H1 (cell line): ENCODE measurements at regions not wholly inside any gene's neighbourhood (a gene's known extent, or its start where the extent isn't known, plus 50 kb on each side); places are given as distances from the start of the nearest gene placed in this dataset.

Experiments used
- CTCF ChIA-PET: fragments of 300-600 bp; sonication (Branson Sonifier 250); formaldehyde crosslinking; loops from one replicate; lab custom pipeline; 2021; ENCODE audit not compliant: partially characterized antibody; lab: Charles Lee
- POLR2A ChIA-PET: fragments of 300-600 bp; sonication (Branson Sonifier 250); formaldehyde crosslinking; loops from one replicate; lab custom pipeline; 2021; ENCODE audit warnings: inconsistent platforms; ENCODE audit not compliant: partially characterized antibody; lab: Charles Lee
- DNase-seq, 2 experiments: peaks; one replicate each; pipeline versions ENCODE4 v3.0.0 to v3.0.0-alpha.2; 2010 to 2022; ENCODE audit warnings: low spot score in 2 of 2, low read depth in 1 of 2, mixed read lengths in 1 of 2
- FAIRE-seq: peaks from 2 replicates; lab custom pipeline; 2011; peaks lifted over from hg19 to GRCh38; lab: Jason Lieb, UNC
- H2AFZ ChIP-seq: 2 replicates; pipeline ENCODE4 v1.8.1; 2012; ENCODE audit warnings: low read length, inconsistent platforms
- H2AK5ac ChIP-seq: 2 replicates; pipeline ENCODE4 v1.6.1; 2013; ENCODE audit warnings: low read depth, low read length
- H2BK120ac ChIP-seq: replicated peaks from 2 replicates; pipeline ENCODE3; 2013; ENCODE audit warnings: low read depth, low read length, inconsistent platforms
- H2BK12ac ChIP-seq: 2 replicates; pipeline ENCODE4 v1.6.1; 2013; ENCODE audit warnings: low read depth, low read length
- H2BK15ac ChIP-seq: 2 replicates; pipeline ENCODE4 v1.6.1; 2013; ENCODE audit warnings: low read length
- H2BK20ac ChIP-seq: 2 replicates; pipeline ENCODE4 v1.6.1; 2013; ENCODE audit warnings: low read length
- H2BK5ac ChIP-seq: 2 replicates; pipeline ENCODE4 v1.6.1; 2013; ENCODE audit warnings: low read depth, low read length
- H3K14ac ChIP-seq: 2 replicates; pipeline ENCODE4 v1.6.1; 2013; ENCODE audit warnings: inconsistent platforms; ENCODE audit not compliant: insufficient read length
- H3K18ac ChIP-seq: 2 replicates; pipeline ENCODE4 v1.6.1; 2013; ENCODE audit warnings: low read length; ENCODE audit errors: extremely low read depth
- H3K23ac ChIP-seq: 2 replicates; pipeline ENCODE4 v1.6.1; 2013; ENCODE audit warnings: inconsistent platforms; ENCODE audit not compliant: insufficient read length
- H3K23me2 ChIP-seq: 2 replicates; pipeline ENCODE4 v1.6.1; 2013; ENCODE audit warnings: low read depth, low read length
- H3K27ac ChIP-seq: 2 replicates; pipeline ENCODE4 v1.6.1; 2011; ENCODE audit warnings: low read depth, low read length, inconsistent platforms
- H3K27me3 ChIP-seq, 4 experiments: replicated peaks in 1 of 4; 1 replicate in 1 of 4; 2 replicates in 3 of 4; pipeline versions ENCODE4 v1.6.1 to v1.8.1; 2011 to 2013; ENCODE audit warnings: low read length in 3 of 4, mild to moderate bottlenecking in 3 of 4, inconsistent platforms in 2 of 4, mixed read lengths in 2 of 4, moderate library complexity in 1 of 4; ENCODE audit not compliant: control insufficient read depth in 3 of 4, insufficient read depth in 3 of 4; ENCODE audit errors: extremely low read depth in 1 of 4
- H3K36me3 ChIP-seq, 4 experiments: 2 replicates each; pipeline versions ENCODE4 v1.6.1 to v1.8.1; 2011 to 2013; ENCODE audit warnings: mild to moderate bottlenecking in 4 of 4, low read length in 3 of 4, moderate library complexity in 2 of 4, control low read depth in 1 of 4, inconsistent platforms in 1 of 4; ENCODE audit not compliant: insufficient read depth in 4 of 4, control insufficient read depth in 2 of 4
- H3K4ac ChIP-seq: replicated peaks from 2 replicates; pipeline ENCODE3; 2013; ENCODE audit warnings: low read length, low read depth, mixed read lengths, inconsistent platforms; ENCODE audit not compliant: insufficient read length
- H3K4me1 ChIP-seq, 4 experiments: replicated peaks in 1 of 4; 1 replicate in 1 of 4; 2 replicates in 3 of 4; pipeline versions ENCODE4 v1.6.1 to v1.8.1; 2011 to 2013; ENCODE audit warnings: low read length in 3 of 4, inconsistent platforms in 2 of 4, mixed read lengths in 1 of 4; ENCODE audit not compliant: insufficient read depth in 4 of 4, control insufficient read depth in 3 of 4
- H3K4me2 ChIP-seq, 2 experiments: 2 replicates each; pipeline versions ENCODE4 v1.6.1 to v1.8.1; 2011 to 2013; ENCODE audit warnings: low read depth in 2 of 2, low read length in 2 of 2, control low read depth in 1 of 2, inconsistent platforms in 1 of 2, mild to moderate bottlenecking in 1 of 2; ENCODE audit not compliant: insufficient read depth in 1 of 2
- H3K4me3 ChIP-seq, 4 experiments: fragments of 200-600, 300-600 bp in 1 of 4; sonication (generic), shearing (Covaris generic), sonication (Bioruptor Twin) in 1 of 4; 2 replicates each; pipeline versions ENCODE4 v1.5.1 to v1.8.1; 2011 to 2016; ENCODE audit warnings: low read length in 4 of 4, low read depth in 3 of 4, control low read depth in 2 of 4, inconsistent platforms in 2 of 4, mild to moderate bottlenecking in 2 of 4, mixed read lengths in 1 of 4, moderate library complexity in 1 of 4; ENCODE audit not compliant: insufficient read depth in 2 of 4; ENCODE audit errors: extremely low read depth in 1 of 4
- H3K56ac ChIP-seq: replicated peaks from 2 replicates; pipeline ENCODE3; 2013; ENCODE audit warnings: low read depth, mild to moderate bottlenecking, mixed read lengths, low read length, inconsistent platforms; ENCODE audit not compliant: insufficient read length
- H3K79me1 ChIP-seq: 2 replicates; pipeline ENCODE4 v1.6.1; 2013; ENCODE audit warnings: low read depth, low read length, control low read depth
- H3K79me2 ChIP-seq, 2 experiments: 2 replicates each; pipeline versions ENCODE4 v1.6.1 to v1.8.1; 2012 to 2013; ENCODE audit warnings: low read length in 2 of 2, mild to moderate bottlenecking in 2 of 2, inconsistent platforms in 1 of 2; ENCODE audit not compliant: insufficient read depth in 2 of 2, control insufficient read depth in 1 of 2
- H3K9ac ChIP-seq, 4 experiments: replicated peaks in 1 of 4; 1 replicate in 1 of 4; 2 replicates in 3 of 4; pipeline versions ENCODE4 v1.6.1 to v1.8.1; 2011 to 2013; ENCODE audit warnings: low read depth in 3 of 4, low read length in 3 of 4, control low read depth in 2 of 4, mild to moderate bottlenecking in 2 of 4, moderate library complexity in 2 of 4, inconsistent platforms in 1 of 4; ENCODE audit errors: extremely low read depth in 1 of 4
- H3K9me3 ChIP-seq, 2 experiments: 2 replicates each; pipeline versions ENCODE4 v1.6.1 to v1.8.1; 2012 to 2013; ENCODE audit warnings: mild to moderate bottlenecking in 2 of 2, moderate library complexity in 2 of 2, control low read depth in 1 of 2, inconsistent platforms in 1 of 2, low read depth in 1 of 2, low read length in 1 of 2, mixed read lengths in 1 of 2; ENCODE audit not compliant: insufficient read depth in 2 of 2
- H4K20me1 ChIP-seq, 2 experiments: replicated peaks in 1 of 2; 2 replicates each; pipeline versions ENCODE3 to v1.8.1; 2011 to 2013; ENCODE audit warnings: inconsistent platforms in 2 of 2, low read length in 2 of 2, mild to moderate bottlenecking in 1 of 2; ENCODE audit not compliant: insufficient read depth in 2 of 2, control insufficient read depth in 1 of 2
- H4K5ac ChIP-seq: 2 replicates; pipeline ENCODE4 v1.6.1; 2013; ENCODE audit warnings: low read length, low read depth, mixed read lengths, inconsistent platforms; ENCODE audit not compliant: insufficient read length
- H4K8ac ChIP-seq: 2 replicates; pipeline ENCODE4 v1.8.0; 2013; ENCODE audit warnings: mild to moderate bottlenecking, moderate library complexity, low read length, inconsistent platforms; ENCODE audit not compliant: insufficient read depth; ENCODE audit errors: extremely low read depth
- H4K91ac ChIP-seq: replicated peaks from 2 replicates; pipeline ENCODE3; 2013; ENCODE audit warnings: low read length, mixed read lengths, inconsistent platforms; ENCODE audit not compliant: insufficient read length
- CBX8 ChIP-seq: fragments of 300-800, 300-1000 bp; sonication (generic); IDR thresholded peaks from 2 replicates; pipeline ENCODE4 v1.7.1; 2016; ENCODE audit warnings: low read depth, low read length, borderline replicate concordance
- CEBPB ChIP-seq: IDR thresholded peaks from 2 replicates; pipeline ENCODE4 v1.6.1; 2012; ENCODE audit warnings: low read depth, low read length
- KDM4A ChIP-seq: IDR thresholded peaks from one replicate; pipeline ENCODE4 v1.7.1; 2012; ENCODE audit warnings: low read depth, mild to moderate bottlenecking, moderate library complexity, low read length, inconsistent platforms; ENCODE audit not compliant: severe bottlenecking
- MAFK ChIP-seq: IDR thresholded peaks from 2 replicates; pipeline ENCODE4 v1.6.1; 2012; ENCODE audit warnings: low read depth, mild to moderate bottlenecking, improper control_type of control experiment, low read length
- NANOG ChIP-seq: IDR thresholded peaks from 2 replicates; pipeline ENCODE4 v1.6.1; 2011; ENCODE audit warnings: low read length, low read depth, mild to moderate bottlenecking, inconsistent platforms; ENCODE audit not compliant: insufficient read depth, poor library complexity, severe bottlenecking
- POU5F1 ChIP-seq: IDR thresholded peaks from 2 replicates; pipeline ENCODE4 v1.6.1; 2011; ENCODE audit warnings: low read depth, mild to moderate bottlenecking, low read length, moderate library complexity
- RNF2 ChIP-seq: fragments of 200-900, 300-1000 bp; sonication (generic); IDR thresholded peaks from 2 replicates; pipeline ENCODE4 v1.7.1; 2016; ENCODE audit warnings: borderline replicate concordance, low read depth, mild to moderate bottlenecking, antibody characterized with exemption, low read length; ENCODE audit not compliant: poor library complexity, severe bottlenecking; ENCODE audit errors: missing control alignments
- SP4 ChIP-seq: IDR thresholded peaks from 2 replicates; pipeline ENCODE4 v1.6.1; 2012; ENCODE audit warnings: low read length, inconsistent platforms
- SUZ12 ChIP-seq: fragments of 200-600 bp; sonication (generic); IDR thresholded peaks from 2 replicates; pipeline ENCODE4 v1.6.1; 2012; ENCODE audit warnings: mild to moderate bottlenecking, inconsistent platforms, low read length, moderate library complexity, mixed read lengths
- TBP ChIP-seq: IDR thresholded peaks from 2 replicates; pipeline ENCODE4 v1.6.1; 2011; ENCODE audit warnings: low read depth, low read length, improper control_type of control experiment
- WGBS, 2 experiments: shearing (Covaris generic) in 1 of 2; methylation state at CpG; one replicate each; pipeline versions ENCODE4 v1.1.6 to v1.1.7; 2013 to 2015; ENCODE audit warnings: low lambda C conversion rate in 2 of 2, mixed read lengths in 2 of 2, inconsistent platforms in 1 of 2, low coverage in 1 of 2, missing lambda C conversion rate in 1 of 2; ENCODE audit not compliant: insufficient replicate concordance in 2 of 2, insufficient coverage in 1 of 2, insufficient read length in 1 of 2; ENCODE audit errors: extremely low coverage in 1 of 2, missing lambda C conversion rate in 1 of 2; 5-methylcytosine and 5-hydroxymethylcytosine counted together

GRCh38 chr5:107112216-107112615 lies 558.5 kb downstream of the EFNA5 start:
- Histone ChIP-seq H3K79me2 (no peaks in the 10 kb centered on the region), H3K79me1 (no peaks in the 10 kb centered on the region), H4K8ac (no peak overlapping the region), H3K4me1 (peaks cover 0 to 5% (median 0%) of the 10 kb centered on the region in 4 experiments; a peak in 1 of 7 replicates)
- CTCF ChIA-PET = no interaction called here
- DNase-seq = no peak
- WGBS, 2 experiments = 93% methylated on average over 5 of the region's 5 CpGs; no CpG with 5 or more reads in 1 of the 2 experiments
- TF ChIP-seq POU5F1 (no peak), KDM4A (no peak), CEBPB (no peak), RNF2 (no peak), TBP (no peak), MAFK (no peak), SP4 (no peak), CBX8 (no peak), SUZ12 (no peak), NANOG (no peak)
- TF ChIP-seq, all 59 proteins: peak for 0
- no peaks in the 10 kb centered on the region for H3K9me3 ChIP-seq
- no peak overlapping the region for H2AFZ ChIP-seq
- no peak overlapping the region for H3K4me3 ChIP-seq
- H2BK15ac ChIP-seq = no peak overlapping the region
- H2BK20ac ChIP-seq = no peak overlapping the region
- H3K27ac ChIP-seq = no peak overlapping the region
- no peak overlapping the region for H2BK120ac ChIP-seq
- POLR2A ChIA-PET = no interaction called here
- H4K5ac ChIP-seq = no peak overlapping the region
- H3K9ac ChIP-seq = no peak overlapping the region
- no peak overlapping the region for H3K14ac ChIP-seq
- no peak overlapping the region for H2BK5ac ChIP-seq
- H4K20me1 ChIP-seq = no peaks in the 10 kb centered on the region
- H3K56ac ChIP-seq = no peak overlapping the region
- no peak overlapping the region for H3K18ac ChIP-seq
- H2BK12ac ChIP-seq = no peak overlapping the region
- H3K4me2 ChIP-seq = no peak overlapping the region
- no peaks in the 10 kb centered on the region for H3K23me2 ChIP-seq
- H3K27me3 ChIP-seq = no peaks in the 10 kb centered on the region
- no peak overlapping the region for H4K91ac ChIP-seq
- no peak overlapping the region for H2AK5ac ChIP-seq
- H3K36me3 ChIP-seq = no peaks in the 10 kb centered on the region
- H3K23ac ChIP-seq = no peak overlapping the region
- no peak overlapping the region for H3K4ac ChIP-seq
- FAIRE-seq = no peak
